ENCODE measurements at regions not wholly inside any gene's neighbourhood (a gene's known extent, or its start where the extent isn't known, plus 50 kb on each side); places are given as distances from the start of the nearest gene placed in this dataset.

GRCh38 chrX:20672476-20672875 lies 405.8 kb upstream of the RPS6KA3 start:
- TF ChIP-seq CTCF (conservative IDR thresholded peaks at IDR 0.05 in 1 of 2, IDR thresholded peaks at IDR 0.05 in 1 of 2; ENCODE audit: extremely low read depth in 1 of 2, insufficient read depth in 1 of 2, low read depth in 1 of 2, low read length in 2 of 2) (no peak), EZH2 (IDR thresholded peaks at IDR 0.05; ENCODE audit: borderline replicate concordance, low read length) (no peak)

Data from mammary epithelial cell (primary cell).